GM23248 (cell line): ENCODE measurements at regions not wholly inside any gene's neighbourhood (a gene's known extent, or its start where the extent isn't known, plus 50 kb on each side); places are given as distances from the start of the nearest gene placed in this dataset.

Source experiments
- EZH2 ChIP-seq: fragments of 200-600 bp; sonication (generic); IDR thresholded peaks from 2 replicates; pipeline ENCODE4 v1.6.1; 2018; ENCODE audit warnings: antibody characterized with exemption, mild to moderate bottlenecking; ENCODE audit not compliant: insufficient read depth, poor library complexity, severe bottlenecking
- EZH2phosphoT487 ChIP-seq: fragments of 200-600 bp; sonication (generic); IDR thresholded peaks from 2 replicates; pipeline ENCODE4 v1.6.1; 2018; ENCODE audit warnings: antibody characterized with exemption, moderate library complexity, mild to moderate bottlenecking, low read depth; ENCODE audit not compliant: insufficient read depth

GRCh38 chrX:28099166-28099565, 117.9 kb upstream of the DCAF8L1 start:
- no peak for TF ChIP-seq EZH2
- TF ChIP-seq EZH2phosphoT487: no peak
